ENCODE measurements at regions not wholly inside any gene's neighbourhood (a gene's known extent, or its start where the extent isn't known, plus 50 kb on each side); places are given as distances from the start of the nearest gene placed in this dataset.

DNA sequence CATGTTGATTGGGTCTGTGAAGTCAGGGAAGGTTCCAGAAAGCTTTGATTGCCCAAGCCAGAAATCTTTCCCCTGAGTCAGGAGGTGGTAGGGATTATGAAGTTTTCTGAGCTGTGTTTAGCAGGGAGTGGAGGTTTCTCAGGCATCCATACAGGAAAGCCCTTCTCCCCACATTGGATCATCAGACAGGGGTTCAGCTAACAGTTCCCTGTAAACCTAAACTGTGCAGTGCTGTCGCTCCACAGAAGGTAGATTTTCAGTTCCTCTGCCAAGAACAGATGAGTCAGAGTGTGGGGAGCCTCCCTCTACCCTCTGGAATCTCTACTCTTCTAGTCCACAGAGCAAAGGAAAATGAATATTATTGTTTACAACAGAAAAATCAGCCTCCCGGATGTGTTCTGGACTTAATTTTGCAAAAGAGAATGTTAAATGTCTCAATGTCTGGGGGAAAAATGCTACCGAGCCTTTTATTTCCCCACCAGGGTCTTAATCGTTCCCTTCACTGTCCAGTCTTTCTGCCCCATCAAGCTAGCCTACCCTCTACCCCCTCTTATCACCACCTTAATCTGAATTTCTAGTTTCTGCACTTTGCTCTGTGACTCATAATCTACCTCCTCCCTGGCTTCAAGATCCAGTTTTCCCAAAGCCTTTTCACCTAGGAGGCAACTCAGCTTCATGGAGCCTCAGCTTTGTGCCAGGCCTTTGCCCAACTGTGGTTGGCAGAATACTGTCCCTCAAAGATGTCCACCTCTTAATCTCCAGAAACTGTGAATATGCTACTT lies 355.6 kb downstream of the PRDM2 start:
- H3K4me3 ChIP-seq (ENCODE audit: low read depth, low read length), result no peak overlapping the region
- TF ChIP-seq, protein P1, sequence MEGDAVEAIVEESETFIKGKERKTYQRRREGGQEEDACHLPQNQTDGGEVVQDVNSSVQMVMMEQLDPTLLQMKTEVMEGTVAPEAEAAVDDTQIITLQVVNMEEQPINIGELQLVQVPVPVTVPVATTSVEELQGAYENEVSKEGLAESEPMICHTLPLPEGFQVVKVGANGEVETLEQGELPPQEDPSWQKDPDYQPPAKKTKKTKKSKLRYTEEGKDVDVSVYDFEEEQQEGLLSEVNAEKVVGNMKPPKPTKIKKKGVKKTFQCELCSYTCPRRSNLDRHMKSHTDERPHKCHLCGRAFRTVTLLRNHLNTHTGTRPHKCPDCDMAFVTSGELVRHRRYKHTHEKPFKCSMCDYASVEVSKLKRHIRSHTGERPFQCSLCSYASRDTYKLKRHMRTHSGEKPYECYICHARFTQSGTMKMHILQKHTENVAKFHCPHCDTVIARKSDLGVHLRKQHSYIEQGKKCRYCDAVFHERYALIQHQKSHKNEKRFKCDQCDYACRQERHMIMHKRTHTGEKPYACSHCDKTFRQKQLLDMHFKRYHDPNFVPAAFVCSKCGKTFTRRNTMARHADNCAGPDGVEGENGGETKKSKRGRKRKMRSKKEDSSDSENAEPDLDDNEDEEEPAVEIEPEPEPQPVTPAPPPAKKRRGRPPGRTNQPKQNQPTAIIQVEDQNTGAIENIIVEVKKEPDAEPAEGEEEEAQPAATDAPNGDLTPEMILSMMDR (IDR thresholded peaks at IDR 0.05; ENCODE audit: low read depth, low read length), result no peak

DNA sequence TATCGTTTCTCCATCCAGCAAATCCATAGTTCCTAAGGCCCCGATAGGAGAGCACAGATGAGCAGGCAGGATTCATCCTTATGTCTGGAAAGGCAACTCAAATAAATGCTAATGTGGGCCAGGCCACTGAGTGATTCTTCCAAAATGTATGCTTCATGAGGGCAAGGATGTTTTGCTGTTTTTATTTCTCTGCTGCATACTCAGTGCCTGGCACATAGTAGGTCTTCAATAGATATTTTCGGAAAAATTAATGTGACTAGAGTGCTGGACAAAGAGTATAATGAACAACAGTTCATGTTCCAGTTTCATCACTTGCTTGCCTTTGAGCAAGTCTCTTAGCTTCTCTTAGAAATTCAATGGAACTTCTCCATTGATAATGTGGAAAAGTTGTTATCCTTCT lies 357.7 kb downstream of the PRDM2 start:
- TF ChIP-seq, protein P1 (IDR thresholded peaks at IDR 0.05; ENCODE audit: low read depth, low read length), result no peak
- no peak overlapping the region for H3K4me3 ChIP-seq (ENCODE audit: low read depth, low read length)

DNA sequence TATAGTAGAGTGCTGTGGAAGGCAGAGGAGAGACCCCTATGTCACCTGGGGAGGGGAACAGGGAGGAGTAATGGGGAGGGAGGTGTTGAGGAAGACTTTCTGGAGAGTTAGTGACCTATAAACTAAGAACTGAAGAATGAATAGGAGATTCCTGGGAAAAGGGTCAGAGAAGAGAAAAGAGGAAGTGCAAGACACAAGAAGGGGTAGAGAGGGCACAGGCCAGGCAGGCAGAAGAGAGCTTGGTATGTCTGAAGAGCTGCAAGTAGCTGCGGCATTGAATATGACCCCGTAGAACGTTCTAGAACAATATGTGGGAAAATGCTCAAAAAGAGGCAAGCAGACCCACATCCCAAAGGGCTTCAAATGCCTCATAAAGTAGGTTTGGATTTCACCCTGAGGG lies 361.2 kb downstream of the PRDM2 start:
- H3K4me3 ChIP-seq (ENCODE audit: low read depth, low read length), result no peak overlapping the region
- TF ChIP-seq, protein P1 (IDR thresholded peaks at IDR 0.05; ENCODE audit: low read depth, low read length), result no peak

DNA sequence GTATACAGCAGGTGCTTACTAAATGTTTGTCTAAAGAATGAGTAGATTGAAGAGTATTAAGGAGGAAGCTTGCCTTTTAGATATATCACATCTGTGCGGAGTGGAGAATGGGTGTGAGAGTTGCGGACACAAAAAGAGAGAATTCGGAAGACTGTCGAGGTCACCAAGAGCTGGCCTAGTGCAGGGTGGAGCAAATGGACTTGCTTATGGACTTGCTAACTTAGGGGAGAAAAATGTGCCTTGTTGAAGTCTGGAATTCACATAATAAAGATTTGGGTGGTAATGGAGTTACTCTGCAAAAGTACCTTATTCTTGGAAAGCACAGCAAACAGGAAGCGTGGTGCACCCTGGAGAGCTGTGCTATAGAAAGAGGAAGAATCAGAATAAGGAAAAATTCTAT lies 361.7 kb downstream of the PRDM2 start:
- H3K4me3 ChIP-seq (ENCODE audit: low read depth, low read length), result no peak overlapping the region
- TF ChIP-seq, protein P1 (IDR thresholded peaks at IDR 0.05; ENCODE audit: low read depth, low read length), result no peak

DNA sequence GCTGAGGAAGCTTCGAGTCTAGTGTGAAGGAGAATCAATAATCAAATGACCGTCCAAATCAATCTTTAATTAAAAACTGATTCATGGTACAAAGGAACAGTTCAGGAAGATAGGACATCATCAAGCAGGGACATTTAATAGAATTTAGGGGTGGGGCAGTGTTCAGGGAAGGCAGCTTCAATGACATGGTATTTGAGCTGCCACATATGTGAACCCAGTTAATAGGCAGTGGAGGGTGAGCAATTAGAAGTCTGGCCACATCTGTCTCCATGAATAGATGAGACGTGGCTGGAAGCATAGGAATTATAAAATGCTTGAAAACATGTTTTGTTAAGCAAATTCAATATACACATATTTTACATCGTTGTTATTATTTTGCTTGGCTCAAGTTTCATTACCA lies 362.7 kb downstream of the PRDM2 start:
- H3K4me3 ChIP-seq (ENCODE audit: low read depth, low read length), result no peak overlapping the region
- TF ChIP-seq, protein P1 (IDR thresholded peaks at IDR 0.05; ENCODE audit: low read depth, low read length), result no peak

DNA sequence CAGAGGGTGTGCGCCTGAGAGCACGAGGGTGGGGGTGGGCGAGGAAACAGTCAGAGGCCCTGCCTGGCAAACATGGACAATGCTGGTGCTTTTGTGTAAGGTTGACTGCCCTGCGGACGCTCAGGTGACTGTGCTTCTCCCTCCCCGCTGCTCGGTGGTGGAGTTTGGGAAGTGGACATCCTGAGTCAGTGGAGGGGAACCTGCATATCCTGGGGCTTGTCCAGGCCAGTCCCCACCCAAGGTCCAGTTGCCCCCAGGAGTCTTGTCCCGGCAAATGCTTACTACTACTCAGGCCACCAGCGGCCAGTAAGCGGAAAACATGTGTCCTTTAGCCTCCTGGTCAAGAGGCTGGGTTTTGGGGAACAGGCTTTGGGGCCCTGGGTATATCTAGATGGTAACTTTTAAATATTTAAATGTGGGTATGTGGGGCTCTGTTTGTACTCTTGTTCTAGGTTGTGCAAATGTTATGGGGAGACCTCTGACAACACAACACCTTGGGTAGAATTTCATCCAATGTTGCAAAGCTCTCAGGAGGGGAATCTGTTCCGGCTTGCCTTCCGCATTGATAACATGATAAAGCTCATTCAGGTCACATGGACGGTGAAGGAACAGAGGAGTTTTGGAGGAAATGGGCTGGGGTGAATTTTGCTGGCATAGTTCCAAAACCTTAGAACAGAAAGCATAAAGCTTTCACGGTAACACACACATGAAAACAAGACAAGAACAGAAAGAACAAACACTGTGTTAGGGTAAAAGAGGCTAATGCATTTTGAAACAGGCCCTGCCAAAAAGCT lies 364.9 kb downstream of the PRDM2 start:
- H3K4me3 ChIP-seq (ENCODE audit: low read depth, low read length), result no peak overlapping the region
- TF ChIP-seq, protein P1 (IDR thresholded peaks at IDR 0.05; ENCODE audit: low read depth, low read length), result no peak

DNA sequence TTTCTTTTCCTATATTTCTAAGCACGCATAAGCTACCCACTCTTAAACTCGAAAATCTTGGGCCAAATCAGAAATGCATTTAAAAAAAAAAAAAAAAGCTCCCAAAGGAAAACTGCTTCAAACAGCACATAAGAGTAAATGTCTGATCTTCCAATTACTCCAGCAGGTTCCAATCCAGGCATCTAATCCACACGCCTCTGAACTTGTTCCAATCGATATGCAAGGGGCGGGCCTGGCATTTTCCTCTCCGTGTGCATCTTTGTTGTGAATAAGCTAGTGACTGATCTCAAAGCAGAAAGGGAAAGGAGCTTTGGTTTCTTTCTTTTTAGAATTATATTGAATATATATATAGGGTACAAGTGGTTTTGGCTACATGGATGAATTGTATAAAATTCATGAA lies 365.5 kb downstream of the PRDM2 start:
- no peak overlapping the region for H3K4me3 ChIP-seq (ENCODE audit: low read depth, low read length)
- TF ChIP-seq, protein P1 (IDR thresholded peaks at IDR 0.05; ENCODE audit: low read depth, low read length), result no peak
